ENCODE measurements at regions not wholly inside any gene's neighbourhood (a gene's known extent, or its start where the extent isn't known, plus 50 kb on each side); places are given as distances from the start of the nearest gene placed in this dataset.

GRCh38 chr13:37229931-37230330, 124.5 kb upstream of the CSNK1A1L start:
- no peak for DNase-seq (ENCODE audit: extremely low spot score)
- POLR2A ChIA-PET, result no interaction called here
- CTCF ChIA-PET, result no interaction called here
- no peak for TF ChIP-seq LEF1 (IDR thresholded peaks at IDR 0.05; ENCODE audit: borderline replicate concordance)
- no peak for TF ChIP-seq SP1 (IDR thresholded peaks at IDR 0.05)
- TF ChIP-seq ELF4 (IDR thresholded peaks at IDR 0.05), result no peak
- TF ChIP-seq ZNF384 (IDR thresholded peaks at IDR 0.05), result no peak
- no peak for TF ChIP-seq FOXA1 (IDR thresholded peaks at IDR 0.05)
- no peak for TF ChIP-seq CTBP1 (IDR thresholded peaks at IDR 0.05; ENCODE audit: borderline replicate concordance)
- no peak for TF ChIP-seq NFRKB (IDR thresholded peaks at IDR 0.05)
- TF ChIP-seq BHLHE40 (IDR thresholded peaks at IDR 0.05; ENCODE audit: borderline replicate concordance), result no peak
- TF ChIP-seq FOXK2 (IDR thresholded peaks at IDR 0.05), result no peak
- TF ChIP-seq FOXM1 (IDR thresholded peaks at IDR 0.05; ENCODE audit: borderline replicate concordance), result no peak

- TF ChIP-seq SP1 (IDR thresholded peaks at IDR 0.05) (no peak), ELF4 (IDR thresholded peaks at IDR 0.05) (no peak), NFRKB (IDR thresholded peaks at IDR 0.05) (no peak), CTBP1 (IDR thresholded peaks at IDR 0.05; ENCODE audit: borderline replicate concordance) (no peak), L3MBTL2 (conservative IDR thresholded peaks at IDR 0.05) (no peak), PKNOX1 (IDR thresholded peaks at IDR 0.05) (no peak), FOXM1 (IDR thresholded peaks at IDR 0.05; ENCODE audit: borderline replicate concordance) (no peak), BHLHE40 (IDR thresholded peaks at IDR 0.05; ENCODE audit: borderline replicate concordance) (no peak), HDGF (IDR thresholded peaks at IDR 0.05; ENCODE audit: borderline replicate concordance) (no peak), FOXK2 (IDR thresholded peaks at IDR 0.05) (no peak), TARDBP (IDR thresholded peaks at IDR 0.05) (no peak), FOXA1 (IDR thresholded peaks at IDR 0.05) (no peak), ZNF384 (IDR thresholded peaks at IDR 0.05) (no peak), ARNT (IDR thresholded peaks at IDR 0.05) (no peak)
- ChIA-PET POLR2A (no interaction called here), CTCF (no interaction called here)
- DNase-seq (ENCODE audit: extremely low spot score), result no peak
Measured at GRCh38 chr13:37226971-37227370, 121.5 kb upstream of the CSNK1A1L start.

- TF ChIP-seq SUZ12 (IDR thresholded peaks at IDR 0.05) (no peak), FOXA1 (IDR thresholded peaks at IDR 0.05) (no peak), FOXM1 (IDR thresholded peaks at IDR 0.05; ENCODE audit: borderline replicate concordance) (no peak), TARDBP (IDR thresholded peaks at IDR 0.05) (no peak), PKNOX1 (IDR thresholded peaks at IDR 0.05) (no peak), ZNF384 (IDR thresholded peaks at IDR 0.05) (no peak), CTBP1 (IDR thresholded peaks at IDR 0.05; ENCODE audit: borderline replicate concordance) (no peak), NFRKB (IDR thresholded peaks at IDR 0.05) (no peak), ELF4 (IDR thresholded peaks at IDR 0.05) (no peak), LEF1 (IDR thresholded peaks at IDR 0.05; ENCODE audit: borderline replicate concordance) (no peak), BHLHE40 (IDR thresholded peaks at IDR 0.05; ENCODE audit: borderline replicate concordance) (no peak), FOXK2 (IDR thresholded peaks at IDR 0.05) (no peak), ARNT (IDR thresholded peaks at IDR 0.05) (no peak)
- POLR2A ChIA-PET, result no interaction called here
- DNase-seq (ENCODE audit: extremely low spot score), result no peak
- CTCF ChIA-PET, result no interaction called here
Measured at GRCh38 chr13:37225414-37226070, 120.1 kb upstream of the CSNK1A1L start.

GRCh38 chr13:37216331-37216730, 110.9 kb upstream of the CSNK1A1L start:
- POLR2A ChIA-PET, result no interaction called here
- DNase-seq (ENCODE audit: extremely low spot score), result no peak
- TF ChIP-seq FOXM1 (IDR thresholded peaks at IDR 0.05; ENCODE audit: borderline replicate concordance) (no peak), L3MBTL2 (conservative IDR thresholded peaks at IDR 0.05) (no peak), SUZ12 (IDR thresholded peaks at IDR 0.05) (no peak), FOXK2 (IDR thresholded peaks at IDR 0.05) (no peak), NFRKB (IDR thresholded peaks at IDR 0.05) (no peak), PKNOX1 (IDR thresholded peaks at IDR 0.05) (no peak), TARDBP (IDR thresholded peaks at IDR 0.05) (no peak), ZNF384 (IDR thresholded peaks at IDR 0.05) (no peak), SP1 (IDR thresholded peaks at IDR 0.05) (no peak), HDGF (IDR thresholded peaks at IDR 0.05; ENCODE audit: borderline replicate concordance) (no peak), ELF4 (IDR thresholded peaks at IDR 0.05) (no peak), CTBP1 (IDR thresholded peaks at IDR 0.05; ENCODE audit: borderline replicate concordance) (no peak), BHLHE40 (IDR thresholded peaks at IDR 0.05; ENCODE audit: borderline replicate concordance) (no peak)
- CTCF ChIA-PET, result no interaction called here

- CTCF ChIA-PET, result no interaction called here
- POLR2A ChIA-PET, result no interaction called here
- no peak for DNase-seq (ENCODE audit: extremely low spot score)
- TF ChIP-seq ZNF384 (IDR thresholded peaks at IDR 0.05), result no peak
- TF ChIP-seq HDGF (IDR thresholded peaks at IDR 0.05; ENCODE audit: borderline replicate concordance), result no peak
- no peak for TF ChIP-seq SUZ12 (IDR thresholded peaks at IDR 0.05)
- TF ChIP-seq FOXA1 (IDR thresholded peaks at IDR 0.05), result no peak
- no peak for TF ChIP-seq NFRKB (IDR thresholded peaks at IDR 0.05)
- TF ChIP-seq PKNOX1 (IDR thresholded peaks at IDR 0.05), result no peak
- TF ChIP-seq LEF1 (IDR thresholded peaks at IDR 0.05; ENCODE audit: borderline replicate concordance), result no peak
- TF ChIP-seq L3MBTL2 (conservative IDR thresholded peaks at IDR 0.05), result no peak
- no peak for TF ChIP-seq FOXK2 (IDR thresholded peaks at IDR 0.05)
- TF ChIP-seq SP1 (IDR thresholded peaks at IDR 0.05), result no peak
- TF ChIP-seq ARNT (IDR thresholded peaks at IDR 0.05), result no peak
- TF ChIP-seq ELF4 (IDR thresholded peaks at IDR 0.05), result no peak
- TF ChIP-seq FOXM1 (IDR thresholded peaks at IDR 0.05; ENCODE audit: borderline replicate concordance), result no peak
- no peak for TF ChIP-seq BHLHE40 (IDR thresholded peaks at IDR 0.05; ENCODE audit: borderline replicate concordance)
- no peak for TF ChIP-seq TARDBP (IDR thresholded peaks at IDR 0.05)
Measured at GRCh38 chr13:37212826-37213225, 107.4 kb upstream of the CSNK1A1L start.

Data from HEK293T (cell line).